Astrocyte of the cerebellum (primary cell): ENCODE measurements at regions not wholly inside any gene's neighbourhood (a gene's known extent, or its start where the extent isn't known, plus 50 kb on each side); places are given as distances from the start of the nearest gene placed in this dataset.

Experiments used
- DNase-seq: peaks from one replicate; pipeline ENCODE4 v3.0.0-alpha.2; 2011; ENCODE audit warnings: low read depth
- H3K4me3 ChIP-seq: 2 replicates; pipeline ENCODE4 v1.5.1; 2011; ENCODE audit warnings: mild to moderate bottlenecking, low read depth, low read length, moderate library complexity
- CTCF ChIP-seq: IDR thresholded peaks from 2 replicates; pipeline ENCODE4 v1.5.1; 2012; ENCODE audit warnings: low read length, low read depth, moderate library complexity, mild to moderate bottlenecking; ENCODE audit errors: missing control alignments
- in situ Hi-C: cut with HindIII; loops from 2 replicates; pipeline ENCODE4 v1.10.0; 2017; ENCODE audit warnings: low sequenced_read_pairs

GRCh38 chr4:133920236-133920635 is 281.4 kb downstream of the PABPC4L start:
- no peak for DNase-seq
- in situ Hi-C loops = no loop called here
- no peak overlapping the region for H3K4me3 ChIP-seq
- no peak for TF ChIP-seq CTCF

DNA sequence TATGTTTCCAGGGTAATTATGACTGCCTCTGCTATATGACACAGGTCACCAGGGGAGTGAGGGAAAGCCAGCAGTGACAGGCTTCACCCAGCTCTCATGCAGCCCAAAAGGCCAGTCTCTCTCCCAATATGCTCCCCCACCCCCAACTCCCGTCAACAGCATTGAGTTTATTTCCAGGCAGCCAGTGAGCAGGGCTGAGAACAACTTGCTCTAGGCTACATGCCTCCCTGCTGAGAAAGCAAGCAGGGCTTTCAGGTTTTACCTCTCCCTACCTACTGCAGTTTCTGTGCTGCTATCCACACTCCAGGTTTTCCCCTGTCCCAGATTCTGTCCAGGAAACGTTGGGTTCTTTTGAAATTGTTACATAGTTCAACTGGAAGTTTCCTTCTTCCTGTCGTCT is 291.4 kb downstream of the PABPC4L start:
- H3K4me3 ChIP-seq = no peak overlapping the region
- in situ Hi-C loops = no loop called here
- no peak for DNase-seq
- no peak for TF ChIP-seq CTCF

DNA sequence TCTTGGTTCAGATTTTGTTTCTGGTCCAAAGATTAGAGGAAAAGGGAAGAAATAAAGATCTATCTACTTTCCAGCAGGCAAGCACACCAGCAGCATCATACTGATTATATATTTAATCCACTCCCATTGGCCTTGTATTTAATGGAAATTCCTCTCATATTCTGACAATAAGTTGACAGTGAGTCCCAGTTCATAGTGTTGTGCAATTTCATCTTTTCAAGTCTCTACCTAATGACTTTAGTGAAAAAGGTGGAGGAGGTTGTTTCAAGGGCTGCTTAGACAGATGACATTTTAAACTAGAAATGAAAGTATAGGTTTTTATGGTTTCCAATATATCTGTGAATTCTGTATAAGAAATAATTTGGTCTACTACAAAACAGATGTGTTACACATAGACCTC is 298.6 kb downstream of the PABPC4L start:
- TF ChIP-seq CTCF = no peak
- H3K4me3 ChIP-seq = no peak overlapping the region
- DNase-seq = no peak
- in situ Hi-C loops = no loop called here

- no peak overlapping the region for H3K4me3 ChIP-seq
- DNase-seq = no peak
- TF ChIP-seq CTCF = no peak
- in situ Hi-C loops = no loop called here
These were observed 310.6 kb downstream of the PABPC4L start for GRCh38 chr4:133891011-133891410.

- in situ Hi-C loops = no loop called here
- DNase-seq = no peak
- TF ChIP-seq CTCF = no peak
- no peak overlapping the region for H3K4me3 ChIP-seq
These were observed 313.9 kb downstream of the PABPC4L start for GRCh38 chr4:133887723-133888122.

DNA sequence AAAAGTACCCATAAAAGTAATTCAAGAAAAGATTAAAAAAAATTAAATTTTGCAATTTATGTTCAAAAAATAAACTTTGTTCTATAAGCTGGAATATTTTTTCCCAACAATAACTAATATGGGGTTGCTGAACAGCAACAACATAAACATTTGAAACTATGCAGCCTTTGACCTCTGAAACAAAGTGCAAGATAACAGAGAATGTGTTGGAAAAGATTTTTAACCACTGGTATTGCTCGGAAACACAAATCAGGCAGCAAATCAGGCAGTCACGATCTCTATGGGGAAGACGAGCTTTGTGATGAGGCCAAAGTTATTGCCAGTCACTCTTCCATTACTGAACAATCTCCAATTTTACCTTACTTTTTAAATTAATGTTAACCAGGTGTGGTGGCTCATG is 332.1 kb downstream of the PABPC4L start:
- DNase-seq = no peak
- H3K4me3 ChIP-seq = no peak overlapping the region
- no peak for TF ChIP-seq CTCF
- in situ Hi-C loops = no loop called here

GRCh38 chr4:133868856-133869255 is 332.7 kb downstream of the PABPC4L start:
- in situ Hi-C loops = no loop called here
- no peak overlapping the region for H3K4me3 ChIP-seq
- no peak for TF ChIP-seq CTCF
- DNase-seq = no peak
